H1 (cell line): ENCODE measurements at regions not wholly inside any gene's neighbourhood (a gene's known extent, or its start where the extent isn't known, plus 50 kb on each side); places are given as distances from the start of the nearest gene placed in this dataset.

ENCODE experiments used
- CTCF ChIA-PET: fragments of 300-600 bp; sonication (Branson Sonifier 250); formaldehyde crosslinking; loops from one replicate; lab custom pipeline; 2021; ENCODE audit not compliant: partially characterized antibody; lab: Charles Lee
- POLR2A ChIA-PET: fragments of 300-600 bp; sonication (Branson Sonifier 250); formaldehyde crosslinking; loops from one replicate; lab custom pipeline; 2021; ENCODE audit warnings: inconsistent platforms; ENCODE audit not compliant: partially characterized antibody; lab: Charles Lee
- DNase-seq, 2 experiments: peaks; one replicate each; pipeline versions ENCODE4 v3.0.0 to v3.0.0-alpha.2; 2010 to 2022; ENCODE audit warnings: low spot score in 2 of 2, low read depth in 1 of 2, mixed read lengths in 1 of 2
- FAIRE-seq: peaks from 2 replicates; lab custom pipeline; 2011; peaks lifted over from hg19 to GRCh38; lab: Jason Lieb, UNC
- H2AFZ ChIP-seq: 2 replicates; pipeline ENCODE4 v1.8.1; 2012; ENCODE audit warnings: low read length, inconsistent platforms
- H2AK5ac ChIP-seq: 2 replicates; pipeline ENCODE4 v1.6.1; 2013; ENCODE audit warnings: low read depth, low read length
- H2BK120ac ChIP-seq: replicated peaks from 2 replicates; pipeline ENCODE3; 2013; ENCODE audit warnings: low read depth, low read length, inconsistent platforms
- H2BK12ac ChIP-seq: 2 replicates; pipeline ENCODE4 v1.6.1; 2013; ENCODE audit warnings: low read depth, low read length
- H2BK15ac ChIP-seq: 2 replicates; pipeline ENCODE4 v1.6.1; 2013; ENCODE audit warnings: low read length
- H2BK20ac ChIP-seq: 2 replicates; pipeline ENCODE4 v1.6.1; 2013; ENCODE audit warnings: low read length
- H2BK5ac ChIP-seq: 2 replicates; pipeline ENCODE4 v1.6.1; 2013; ENCODE audit warnings: low read depth, low read length
- H3K14ac ChIP-seq: 2 replicates; pipeline ENCODE4 v1.6.1; 2013; ENCODE audit warnings: inconsistent platforms; ENCODE audit not compliant: insufficient read length
- H3K18ac ChIP-seq: 2 replicates; pipeline ENCODE4 v1.6.1; 2013; ENCODE audit warnings: low read length; ENCODE audit errors: extremely low read depth
- H3K23ac ChIP-seq: 2 replicates; pipeline ENCODE4 v1.6.1; 2013; ENCODE audit warnings: inconsistent platforms; ENCODE audit not compliant: insufficient read length
- H3K23me2 ChIP-seq: 2 replicates; pipeline ENCODE4 v1.6.1; 2013; ENCODE audit warnings: low read depth, low read length
- H3K27ac ChIP-seq: 2 replicates; pipeline ENCODE4 v1.6.1; 2011; ENCODE audit warnings: low read depth, low read length, inconsistent platforms
- H3K27me3 ChIP-seq, 4 experiments: replicated peaks in 1 of 4; 1 replicate in 1 of 4; 2 replicates in 3 of 4; pipeline versions ENCODE4 v1.6.1 to v1.8.1; 2011 to 2013; ENCODE audit warnings: low read length in 3 of 4, mild to moderate bottlenecking in 3 of 4, inconsistent platforms in 2 of 4, mixed read lengths in 2 of 4, moderate library complexity in 1 of 4; ENCODE audit not compliant: control insufficient read depth in 3 of 4, insufficient read depth in 3 of 4; ENCODE audit errors: extremely low read depth in 1 of 4
- H3K36me3 ChIP-seq, 4 experiments: 2 replicates each; pipeline versions ENCODE4 v1.6.1 to v1.8.1; 2011 to 2013; ENCODE audit warnings: mild to moderate bottlenecking in 4 of 4, low read length in 3 of 4, moderate library complexity in 2 of 4, control low read depth in 1 of 4, inconsistent platforms in 1 of 4; ENCODE audit not compliant: insufficient read depth in 4 of 4, control insufficient read depth in 2 of 4
- H3K4ac ChIP-seq: replicated peaks from 2 replicates; pipeline ENCODE3; 2013; ENCODE audit warnings: low read length, low read depth, mixed read lengths, inconsistent platforms; ENCODE audit not compliant: insufficient read length
- H3K4me1 ChIP-seq, 4 experiments: replicated peaks in 1 of 4; 1 replicate in 1 of 4; 2 replicates in 3 of 4; pipeline versions ENCODE4 v1.6.1 to v1.8.1; 2011 to 2013; ENCODE audit warnings: low read length in 3 of 4, inconsistent platforms in 2 of 4, mixed read lengths in 1 of 4; ENCODE audit not compliant: insufficient read depth in 4 of 4, control insufficient read depth in 3 of 4
- H3K4me2 ChIP-seq, 2 experiments: 2 replicates each; pipeline versions ENCODE4 v1.6.1 to v1.8.1; 2011 to 2013; ENCODE audit warnings: low read depth in 2 of 2, low read length in 2 of 2, control low read depth in 1 of 2, inconsistent platforms in 1 of 2, mild to moderate bottlenecking in 1 of 2; ENCODE audit not compliant: insufficient read depth in 1 of 2
- H3K4me3 ChIP-seq, 4 experiments: fragments of 200-600, 300-600 bp in 1 of 4; sonication (generic), shearing (Covaris generic), sonication (Bioruptor Twin) in 1 of 4; 2 replicates each; pipeline versions ENCODE4 v1.5.1 to v1.8.1; 2011 to 2016; ENCODE audit warnings: low read length in 4 of 4, low read depth in 3 of 4, control low read depth in 2 of 4, inconsistent platforms in 2 of 4, mild to moderate bottlenecking in 2 of 4, mixed read lengths in 1 of 4, moderate library complexity in 1 of 4; ENCODE audit not compliant: insufficient read depth in 2 of 4; ENCODE audit errors: extremely low read depth in 1 of 4
- H3K56ac ChIP-seq: replicated peaks from 2 replicates; pipeline ENCODE3; 2013; ENCODE audit warnings: low read depth, mild to moderate bottlenecking, mixed read lengths, low read length, inconsistent platforms; ENCODE audit not compliant: insufficient read length
- H3K79me1 ChIP-seq: 2 replicates; pipeline ENCODE4 v1.6.1; 2013; ENCODE audit warnings: low read depth, low read length, control low read depth
- H3K79me2 ChIP-seq, 2 experiments: 2 replicates each; pipeline versions ENCODE4 v1.6.1 to v1.8.1; 2012 to 2013; ENCODE audit warnings: low read length in 2 of 2, mild to moderate bottlenecking in 2 of 2, inconsistent platforms in 1 of 2; ENCODE audit not compliant: insufficient read depth in 2 of 2, control insufficient read depth in 1 of 2
- H3K9ac ChIP-seq, 4 experiments: replicated peaks in 1 of 4; 1 replicate in 1 of 4; 2 replicates in 3 of 4; pipeline versions ENCODE4 v1.6.1 to v1.8.1; 2011 to 2013; ENCODE audit warnings: low read depth in 3 of 4, low read length in 3 of 4, control low read depth in 2 of 4, mild to moderate bottlenecking in 2 of 4, moderate library complexity in 2 of 4, inconsistent platforms in 1 of 4; ENCODE audit errors: extremely low read depth in 1 of 4
- H3K9me3 ChIP-seq, 2 experiments: 2 replicates each; pipeline versions ENCODE4 v1.6.1 to v1.8.1; 2012 to 2013; ENCODE audit warnings: mild to moderate bottlenecking in 2 of 2, moderate library complexity in 2 of 2, control low read depth in 1 of 2, inconsistent platforms in 1 of 2, low read depth in 1 of 2, low read length in 1 of 2, mixed read lengths in 1 of 2; ENCODE audit not compliant: insufficient read depth in 2 of 2
- H4K20me1 ChIP-seq, 2 experiments: replicated peaks in 1 of 2; 2 replicates each; pipeline versions ENCODE3 to v1.8.1; 2011 to 2013; ENCODE audit warnings: inconsistent platforms in 2 of 2, low read length in 2 of 2, mild to moderate bottlenecking in 1 of 2; ENCODE audit not compliant: insufficient read depth in 2 of 2, control insufficient read depth in 1 of 2
- H4K5ac ChIP-seq: 2 replicates; pipeline ENCODE4 v1.6.1; 2013; ENCODE audit warnings: low read length, low read depth, mixed read lengths, inconsistent platforms; ENCODE audit not compliant: insufficient read length
- H4K8ac ChIP-seq: 2 replicates; pipeline ENCODE4 v1.8.0; 2013; ENCODE audit warnings: mild to moderate bottlenecking, moderate library complexity, low read length, inconsistent platforms; ENCODE audit not compliant: insufficient read depth; ENCODE audit errors: extremely low read depth
- H4K91ac ChIP-seq: replicated peaks from 2 replicates; pipeline ENCODE3; 2013; ENCODE audit warnings: low read length, mixed read lengths, inconsistent platforms; ENCODE audit not compliant: insufficient read length
- BACH1 ChIP-seq: IDR thresholded peaks from 2 replicates; pipeline ENCODE4 v1.6.1; 2012; ENCODE audit warnings: low read length, improper control_type of control experiment
- CBX8 ChIP-seq: fragments of 300-800, 300-1000 bp; sonication (generic); IDR thresholded peaks from 2 replicates; pipeline ENCODE4 v1.7.1; 2016; ENCODE audit warnings: low read depth, low read length, borderline replicate concordance
- KDM1A ChIP-seq: fragments of 200-600, 300-600 bp; sonication (generic); IDR thresholded peaks from 2 replicates; pipeline ENCODE4 v1.7.1; 2016; ENCODE audit warnings: mild to moderate bottlenecking, low read length, borderline replicate concordance
- RFX5 ChIP-seq: IDR thresholded peaks from 2 replicates; pipeline ENCODE4 v1.6.1; 2011; ENCODE audit warnings: low read depth, low read length, improper control_type of control experiment, borderline replicate concordance
- SIRT6 ChIP-seq: IDR thresholded peaks from one replicate; pipeline ENCODE4 v1.7.1; 2012; ENCODE audit warnings: low read length, inconsistent platforms
- WGBS, 2 experiments: shearing (Covaris generic) in 1 of 2; methylation state at CpG; one replicate each; pipeline versions ENCODE4 v1.1.6 to v1.1.7; 2013 to 2015; ENCODE audit warnings: low lambda C conversion rate in 2 of 2, mixed read lengths in 2 of 2, inconsistent platforms in 1 of 2, low coverage in 1 of 2, missing lambda C conversion rate in 1 of 2; ENCODE audit not compliant: insufficient replicate concordance in 2 of 2, insufficient coverage in 1 of 2, insufficient read length in 1 of 2; ENCODE audit errors: extremely low coverage in 1 of 2, missing lambda C conversion rate in 1 of 2; 5-methylcytosine and 5-hydroxymethylcytosine counted together

DNA sequence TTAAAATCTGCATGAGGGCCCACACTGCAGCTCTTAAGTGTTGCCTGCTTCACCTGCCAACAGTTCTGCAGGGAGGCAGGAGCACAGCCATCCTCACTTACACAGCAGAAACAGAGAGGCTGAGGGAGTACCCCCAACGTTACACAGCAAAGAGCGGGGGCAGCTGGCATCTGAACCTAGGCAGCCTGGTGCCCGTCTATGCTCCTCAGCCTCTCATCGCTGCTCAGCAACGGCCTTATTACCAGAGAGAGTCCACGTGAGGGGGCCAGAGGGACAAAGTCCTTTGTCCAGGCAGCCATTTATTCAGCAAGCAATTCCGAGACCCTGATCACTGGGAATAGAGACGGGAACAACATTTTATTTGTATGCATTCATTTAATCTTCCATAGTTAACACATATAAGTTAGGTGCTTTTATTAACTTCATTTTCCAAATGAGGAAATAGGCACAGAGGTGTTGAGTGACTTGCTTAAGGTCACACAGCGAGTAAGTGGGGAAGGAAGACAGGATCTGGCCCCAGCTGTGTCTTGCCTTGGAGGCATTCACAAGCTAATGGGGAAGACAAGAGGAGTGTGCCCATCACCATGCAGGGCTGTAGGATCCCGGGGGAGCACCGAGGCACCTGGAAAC, 52.2 kb upstream of the SORCS2 start:
- Histone ChIP-seq H2AK5ac (no peak overlapping the region), H3K36me3 (no peaks in the 10 kb centered on the region), H3K4me3 (no peak overlapping the region), H3K4me1 (peaks cover 0 to 5% (median 2%) of the 10 kb centered on the region in 4 experiments; a peak in 6 of 7 replicates), H3K18ac (no peak overlapping the region), H2AFZ (no peak overlapping the region), H2BK20ac (no peak overlapping the region), H3K23me2 (no peaks in the 10 kb centered on the region), H3K9ac (no peak overlapping the region), H4K20me1 (no peaks in the 10 kb centered on the region), H3K56ac (no peak overlapping the region), H3K23ac (no peak overlapping the region), H4K8ac (0 out of 2 replicates have a peak overlapping the region, but pooled peaks have one; percentile 4), H3K27me3 (no peaks in the 10 kb centered on the region), H3K79me2 (no peaks in the 10 kb centered on the region), H4K5ac (no peak overlapping the region), H3K4ac (no peak overlapping the region), H3K79me1 (no peaks in the 10 kb centered on the region), H2BK15ac (no peak overlapping the region), H3K9me3 (no peaks in the 10 kb centered on the region), H3K4me2 (no peak overlapping the region), H4K91ac (no peak overlapping the region), H3K14ac (no peak overlapping the region), H2BK12ac (no peak overlapping the region), H3K27ac (no peak overlapping the region), H2BK120ac (no peak overlapping the region), H2BK5ac (no peak overlapping the region)
- DNase-seq = no peak
- 79% methylated on average over 10 of the region's 11 CpGs; no CpG with 5 or more reads in 1 of the 2 experiments for WGBS, 2 experiments
- ChIA-PET POLR2A (no interaction called here), CTCF (interaction anchor here (0.7 to 1.7 kb wide), 4 partner anchors 7 to 49 kb away, joined by 3 to 9 read pairs (median 6); no protein-coding TSS in a partner anchor)
- no peak for TF ChIP-seq RFX5
- peak; percentile 68 for TF ChIP-seq KDM1A
- TF ChIP-seq CBX8 = no peak
- TF ChIP-seq BACH1 = no peak
- TF ChIP-seq SIRT6 = no peak
- no peak for FAIRE-seq
